GM19351 (cell line): ENCODE measurements at regions not wholly inside any gene's neighbourhood (a gene's known extent, or its start where the extent isn't known, plus 50 kb on each side); places are given as distances from the start of the nearest gene placed in this dataset.

ENCODE experiments used
- ATAC-seq: cut with Tn5 transposase; IDR thresholded peaks from one replicate; pipeline ENCODE4 v1.9.1; 2021; ENCODE audit warnings: mild to moderate bottlenecking, moderate library complexity; ENCODE audit not compliant: unreplicated experiment

DNA sequence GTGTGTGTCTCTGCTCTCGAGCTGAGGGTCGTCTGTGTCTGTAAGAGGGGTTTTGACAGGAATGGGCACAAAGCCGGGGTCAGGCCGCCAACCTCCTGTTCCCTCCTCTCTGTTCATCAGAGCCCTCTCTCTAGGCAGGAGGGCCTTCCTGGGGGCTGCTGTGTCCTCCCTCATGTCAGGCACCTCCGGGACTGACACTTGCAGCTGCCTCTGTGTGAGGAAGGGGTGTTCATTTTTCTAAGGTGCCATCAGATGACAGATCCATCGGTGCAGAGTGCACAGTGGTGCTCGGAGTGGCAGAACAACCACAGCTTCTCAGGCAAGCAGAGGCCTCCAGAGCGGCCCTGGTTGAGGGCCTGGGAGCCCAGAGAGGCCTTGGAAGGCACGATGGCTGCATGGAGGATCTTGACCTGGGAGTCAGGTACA lies 265.4 kb upstream of the B3GAT1 start:
- no peak for ATAC-seq

- no peak for ATAC-seq
These were observed 264.7 kb upstream of the B3GAT1 start for GRCh38 chr11:134676516-134677287.

- no peak for ATAC-seq
These were observed 263.9 kb upstream of the B3GAT1 start for GRCh38 chr11:134675983-134676382.

GRCh38 chr11:134674974-134675373 lies 262.9 kb upstream of the B3GAT1 start:
- ATAC-seq = no peak

GRCh38 chr11:134670961-134671370 lies 258.9 kb upstream of the B3GAT1 start:
- ATAC-seq = no peak

DNA sequence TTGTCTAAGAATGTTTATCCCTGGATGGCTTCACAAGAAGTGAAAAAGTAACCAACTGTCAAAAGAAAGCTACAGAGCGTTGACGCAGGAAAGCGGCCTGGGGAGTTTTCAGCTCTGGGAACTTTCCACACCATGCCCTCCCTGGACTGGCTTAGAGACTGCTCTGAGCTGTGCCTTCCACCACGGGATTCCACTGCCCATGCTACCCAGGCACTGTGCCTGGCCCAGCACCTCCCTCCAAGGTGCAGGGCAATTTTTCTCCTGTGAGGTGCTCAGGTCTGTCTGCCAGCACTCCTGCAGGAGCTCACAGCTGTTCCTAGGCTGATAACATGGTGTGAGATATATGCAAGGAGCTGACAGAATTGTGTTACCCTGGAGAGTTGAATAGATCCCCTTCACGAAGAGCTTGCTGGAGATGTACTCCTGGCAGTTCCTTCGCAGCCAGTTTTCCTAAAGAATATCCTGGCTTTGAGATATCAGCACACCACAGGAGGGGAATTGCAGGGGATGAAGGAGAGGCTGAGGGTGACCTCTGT lies 258.3 kb upstream of the B3GAT1 start:
- no peak for ATAC-seq

- ATAC-seq = no peak
These were observed 257.8 kb upstream of the B3GAT1 start for GRCh38 chr11:134669796-134670195.

- no peak for ATAC-seq
These were observed 256.8 kb upstream of the B3GAT1 start for GRCh38 chr11:134668796-134669195.

DNA sequence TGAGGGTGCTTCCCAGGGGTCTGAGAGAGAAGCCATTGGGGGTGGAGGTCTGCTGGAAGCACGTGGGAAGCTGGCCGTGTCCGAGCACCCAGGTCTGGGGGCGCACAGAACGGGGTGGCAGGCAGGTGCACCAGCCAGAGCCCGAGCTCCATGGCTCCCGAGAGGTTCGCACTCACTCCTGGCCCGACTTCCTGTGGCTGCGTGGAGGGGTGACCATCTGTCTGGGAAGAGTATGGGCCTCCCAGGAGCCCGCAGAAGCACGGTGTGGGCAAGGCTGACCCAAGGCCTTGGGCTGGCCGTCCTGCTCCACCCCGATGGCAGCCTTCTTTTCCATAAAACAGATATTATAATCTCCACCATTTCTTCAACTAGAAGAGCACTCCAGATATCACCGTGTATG lies 256.0 kb upstream of the B3GAT1 start:
- ATAC-seq = no peak

- ATAC-seq = no peak
These were observed 255.5 kb upstream of the B3GAT1 start for GRCh38 chr11:134667505-134667904.

GRCh38 chr11:134667175-134667500 lies 255.1 kb upstream of the B3GAT1 start:
- ATAC-seq = no peak

DNA sequence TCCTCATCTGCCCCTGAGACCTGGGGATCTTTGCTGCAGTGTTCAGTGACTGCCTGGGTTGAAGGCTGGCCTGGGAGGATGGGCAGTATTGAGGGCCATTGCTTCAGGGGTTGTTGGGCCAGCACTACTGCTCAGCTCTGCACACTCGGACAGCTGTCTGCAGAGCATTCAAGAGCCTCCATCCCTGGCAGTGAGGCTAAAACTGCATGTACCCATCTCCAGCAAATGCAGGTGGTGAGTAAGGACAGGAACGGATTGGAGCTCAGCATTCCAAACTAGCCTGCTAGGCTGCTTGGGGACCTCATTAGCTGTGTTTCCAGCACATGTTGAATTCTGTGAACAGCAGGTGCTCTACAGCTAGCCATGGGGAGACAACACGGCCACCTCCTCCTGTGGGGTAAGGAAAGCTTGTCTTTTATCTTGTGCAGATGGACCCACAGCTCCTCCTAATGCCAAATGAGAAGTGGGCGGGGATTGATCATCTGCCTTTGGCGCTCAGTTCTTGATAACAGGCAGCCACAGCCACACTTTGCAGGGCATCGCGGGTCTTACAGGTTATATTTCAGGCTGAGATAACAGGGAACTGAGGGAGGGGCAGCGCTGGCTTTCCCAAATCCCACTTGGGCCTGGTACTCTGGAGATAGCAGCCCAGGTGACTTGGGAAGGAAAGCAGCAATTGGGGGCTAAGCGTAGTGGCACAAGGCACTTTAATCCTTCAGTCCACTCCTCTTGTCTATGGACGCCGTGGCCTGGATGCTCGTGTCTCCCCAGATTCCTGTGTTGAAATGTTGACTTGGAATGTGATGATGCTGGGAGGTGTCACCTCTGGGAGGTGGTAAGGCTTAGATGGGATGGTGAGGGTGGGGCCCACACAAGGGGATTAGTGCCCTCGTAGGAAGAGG lies 254.5 kb upstream of the B3GAT1 start:
- no peak for ATAC-seq

GRCh38 chr11:134665571-134666270 lies 253.7 kb upstream of the B3GAT1 start:
- ATAC-seq = no peak

DNA sequence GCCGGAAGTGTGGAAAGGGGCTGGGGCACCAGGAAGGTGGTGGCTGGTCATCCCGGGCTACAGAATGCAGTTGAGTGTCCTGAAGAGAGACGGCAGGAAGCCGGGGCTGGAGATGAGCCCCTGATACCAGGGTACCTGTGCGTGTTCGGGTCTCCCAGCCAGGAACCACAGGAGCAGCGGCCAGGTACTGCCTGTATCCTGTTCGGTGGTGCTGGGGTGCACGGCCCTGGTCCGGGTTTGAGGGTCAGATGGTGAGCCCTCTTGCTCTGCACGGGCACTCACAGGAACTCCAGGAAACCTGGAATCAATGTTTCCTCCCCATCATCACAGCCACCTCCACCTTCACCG lies 253.1 kb upstream of the B3GAT1 start:
- no peak for ATAC-seq

DNA sequence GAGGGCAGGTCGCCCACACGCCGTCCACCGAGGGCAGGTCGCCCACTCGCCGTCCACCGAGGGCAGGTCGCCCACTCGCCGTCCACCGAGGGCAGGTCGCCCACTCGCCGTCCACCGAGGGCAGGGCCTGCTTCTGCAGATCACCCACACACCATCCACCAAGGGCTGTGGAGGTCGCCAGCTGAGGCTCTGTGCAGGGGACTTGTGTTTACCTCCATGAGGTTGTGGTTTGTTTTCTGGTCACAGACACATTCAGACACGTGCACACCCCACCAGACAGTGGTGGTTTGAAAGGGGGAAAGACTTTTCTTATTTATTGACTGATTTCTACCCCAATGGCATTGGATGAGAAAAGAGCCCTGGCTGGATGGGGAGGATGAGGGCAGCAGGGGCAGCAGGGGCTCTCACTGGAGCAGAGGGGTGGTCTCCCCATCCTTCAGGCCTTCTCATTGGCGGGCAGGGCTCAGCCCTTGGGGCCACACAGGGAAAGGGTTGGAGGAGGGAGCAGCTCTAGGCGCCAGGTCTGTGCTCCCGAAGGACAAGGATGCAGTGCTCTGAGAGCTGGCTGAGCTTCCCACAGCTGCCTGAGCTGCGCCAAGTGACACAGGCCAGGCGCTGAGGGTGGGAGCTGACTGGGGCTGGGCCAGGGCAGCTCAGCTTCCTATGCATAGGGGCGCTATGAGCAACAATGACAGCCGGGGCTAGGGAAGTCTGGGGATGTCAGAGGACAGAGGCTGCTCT lies 252.6 kb upstream of the B3GAT1 start:
- ATAC-seq = no peak

- ATAC-seq = no peak
These were observed 251.7 kb upstream of the B3GAT1 start for GRCh38 chr11:134663506-134664313.

DNA sequence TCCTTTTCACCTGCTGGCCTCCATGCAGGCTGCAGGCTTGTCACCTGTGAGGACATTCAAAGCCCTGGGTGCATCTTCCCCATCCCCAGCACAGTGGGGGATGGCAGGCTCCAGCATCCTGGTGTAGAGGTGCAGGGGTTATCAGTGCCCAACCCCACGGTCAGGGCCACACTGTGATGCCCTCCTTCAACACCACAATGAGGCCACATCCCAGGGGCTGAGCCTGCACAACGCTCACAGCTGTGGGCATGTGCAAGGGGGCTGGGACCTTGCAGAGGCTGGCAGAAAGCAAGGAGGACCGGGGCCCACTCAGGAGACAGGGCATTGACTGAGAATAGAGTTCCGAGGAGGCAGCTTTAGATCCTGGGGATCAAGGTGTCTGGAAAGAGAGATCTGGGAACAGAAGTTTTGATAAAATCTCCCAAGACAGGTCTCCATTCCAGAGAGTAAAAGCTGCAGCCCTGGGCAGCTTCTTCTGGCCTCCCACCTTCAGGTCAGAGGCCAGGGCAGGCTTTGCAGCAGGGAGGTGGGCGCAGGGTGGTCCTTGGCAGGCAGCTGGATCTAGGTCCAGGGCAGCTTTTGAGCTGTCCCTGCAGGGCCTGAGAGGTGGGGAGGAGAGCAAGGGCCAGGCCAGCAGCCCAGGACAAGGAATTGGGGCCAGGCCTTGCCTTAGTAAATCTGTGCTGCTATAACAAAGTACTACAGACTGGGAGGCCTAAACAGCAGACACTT lies 250.8 kb upstream of the B3GAT1 start:
- ATAC-seq = no peak

DNA sequence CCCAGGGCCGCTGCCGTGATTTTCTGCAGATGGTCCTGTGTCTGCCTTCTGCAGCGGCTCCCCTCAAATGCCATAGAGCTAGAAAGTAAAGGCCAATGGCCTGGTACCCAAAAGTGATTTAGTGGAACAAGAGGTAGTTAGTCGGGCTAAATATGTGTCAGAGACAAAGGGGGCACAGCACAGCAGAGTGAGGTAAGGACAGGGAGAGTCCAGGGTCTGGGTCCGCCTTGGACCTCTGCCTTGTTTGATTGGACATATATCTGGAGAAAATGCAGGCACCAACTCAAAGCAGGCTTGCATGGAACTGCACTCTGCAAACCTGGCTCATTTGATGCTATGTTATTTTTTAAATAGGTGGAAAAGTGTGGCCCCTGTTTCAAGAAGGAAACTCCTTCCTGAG lies 249.6 kb upstream of the B3GAT1 start:
- no peak for ATAC-seq

DNA sequence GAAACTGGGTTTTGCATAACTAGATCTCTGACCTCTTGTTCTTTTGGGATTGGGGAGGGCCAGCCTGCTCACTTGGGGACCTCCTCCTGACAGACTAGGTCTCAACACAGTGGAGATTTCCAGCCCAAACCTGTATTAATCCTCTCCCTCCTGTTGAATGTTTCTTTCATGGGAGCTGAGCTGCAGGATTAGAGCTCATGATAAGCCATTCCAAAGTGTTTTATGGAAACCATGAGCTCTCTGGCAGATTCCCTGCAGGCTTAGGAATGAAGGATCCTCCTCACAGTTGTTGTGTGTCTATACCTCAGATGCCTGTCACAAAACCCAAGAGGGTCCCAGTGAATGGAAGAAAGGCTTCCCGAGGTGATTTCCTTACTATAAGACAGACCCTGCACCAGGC lies 248.4 kb upstream of the B3GAT1 start:
- no peak for ATAC-seq
